Heart right ventricle (tissue), 16 donors: ENCODE measurements at regions not wholly inside any gene's neighbourhood (a gene's known extent, or its start where the extent isn't known, plus 50 kb on each side); places are given as distances from the start of the nearest gene placed in this dataset.

Source experiments
- ATAC-seq, 8 donors: fragments of 200-7000 bp; cut with Tn5 transposase; one replicate each; pipeline ENCODE4 v1.9.1; 2020; ENCODE audit warnings: mild to moderate bottlenecking in 8 of 8, moderate library complexity in 8 of 8, moderate number of reproducible peaks in 1 of 8
- DNase-seq, 2 donors: peaks; one replicate each; pipeline ENCODE4 v3.0.0-alpha.2; 2020
- H3K27ac ChIP-seq, 10 donors: fragments of 200-600 bp; sonication (generic) in 2 of 10; one replicate each; pipeline versions ENCODE4 v1.5.0 to v1.8.0; 2020 to 2022; ENCODE audit warnings: mild to moderate bottlenecking in 3 of 10
- H3K27me3 ChIP-seq, 7 donors: fragments of 200-600 bp; one replicate each; pipeline ENCODE4 v1.8.0; 2021 to 2022; ENCODE audit warnings: mild to moderate bottlenecking in 2 of 7
- H3K36me3 ChIP-seq, 9 donors: fragments of 200-600 bp; sonication (generic) in 1 of 9; one replicate each; pipeline versions ENCODE4 v1.5.0 to v1.8.0; 2020 to 2022; ENCODE audit warnings: mild to moderate bottlenecking in 2 of 9
- H3K4me1 ChIP-seq, 9 donors: fragments of 200-600 bp; sonication (generic) in 1 of 9; one replicate each; pipeline versions ENCODE4 v1.5.0 to v1.8.0; 2020 to 2022; ENCODE audit warnings: mild to moderate bottlenecking in 4 of 9
- H3K4me3 ChIP-seq, 10 donors: fragments of 200-600 bp; sonication (generic) in 2 of 10; one replicate each; pipeline versions ENCODE4 v1.5.0 to v1.8.0; 2020 to 2022; ENCODE audit warnings: mild to moderate bottlenecking in 7 of 10, moderate library complexity in 2 of 10
- H3K9me3 ChIP-seq, 11 donors: fragments of 200-600 bp in 10 of 11; sonication (generic) in 2 of 11; one replicate each; pipeline versions ENCODE4 v1.5.0 to v1.8.0; 2013 to 2022; ENCODE audit warnings: mild to moderate bottlenecking in 2 of 11, control low read depth in 1 of 11, moderate library complexity in 1 of 11
- CTCF ChIP-seq, 9 donors: fragments of 200-600 bp; sonication (generic) in 2 of 9; IDR thresholded peaks; one replicate each; pipeline versions ENCODE4 v1.5.0 to v1.8.0; 2021 to 2022; ENCODE audit warnings: antibody characterized with exemption in 9 of 9, mild to moderate bottlenecking in 5 of 9, moderate library complexity in 1 of 9
- WGBS, 2 donors: extraction: QIAGEN DNeasy Blood & Tissue Kit; methylation state at CpG; one replicate each; pipeline ENCODE4 v1.1.7; 2013; ENCODE audit warnings: inconsistent platforms in 1 of 2; 5-methylcytosine and 5-hydroxymethylcytosine counted together
- intact Hi-C, 10 donors: fragments of 100-400 bp; cut with DNase I; formaldehyde crosslinking; loops; one replicate each; pipeline versions ENCODE4 v1.11.1 to v1.14.2; 2022
- donor health status: Arrhythmogenic right ventricular cardiomyopathy.
- donor health status: ischemic (EF 13 %, LVEDD 7.1; RV severe dilation, severe dysfunction).
- donor health status: healthy with polysubstance abuse.
- donor health status: DM: no; HTN: yes; CAD: no.
- donor health status: DM: no; HTN: no; CAD: no.
- donor health status: ischemic (EF 25% LVEDD 6.9; RV normal size, moderate dysfunction).
- donor health status: ischemic (EF 25% LVEDD 5.7; RV mildly dilated, moderate dysfunction).
- donor health status: healthy.
- donor health status: DM: yes; HTN: yes; CAD: no.
- donor health status: Ischemic cardiomyopathy.
- donor health status: ischemic (EF 35%, LVEDD 5.7; RV mildly dilated, moderate dysfunction).
- donor health status: nonischemic (EF 11% LVEDD 7.7; RV severe dilation, severe dysfunction).
- donor health status: DM: yes; HTN: yes; CAD: no.
- donor health status: PGD.
- donor health status: ischemic (EF 29% LVEDD 5.4; RV normal size, mild dysfunction).
- donor health status: nonischemic (EF 23%, LVEDD 6.1; RV moderate dilation, normal function).

- ATAC-seq: no peak
- DNase-seq: no peak
- H3K27me3 ChIP-seq: no peaks in the 10 kb centered on the region
- H3K36me3 ChIP-seq: no peaks in the 10 kb centered on the region
- no peak for TF ChIP-seq CTCF (IDR thresholded peaks at IDR 0.05)
- H3K4me1 ChIP-seq: no peaks in the 10 kb centered on the region
- H3K4me3 ChIP-seq: no peak overlapping the region
- no peak overlapping the region for H3K27ac ChIP-seq
- WGBS, 2 donors: 75 to 84% methylated on average over 3 of the region's 3 CpGs
- no peaks in the 10 kb centered on the region for H3K9me3 ChIP-seq
- intact Hi-C loops: no loop called here
Measured at GRCh38 chr3:117150628-117151027, 441.0 kb downstream of the TUSC7 start.

- WGBS, 2 donors: 51 to 71% methylated on average over 3 of the region's 3 CpGs
- DNase-seq (no peak), ATAC-seq (no peak)
- intact Hi-C loops: no loop called here
- no peak overlapping the region for H3K27ac ChIP-seq
- no peaks in the 10 kb centered on the region for H3K4me1 ChIP-seq
- no peaks in the 10 kb centered on the region for H3K36me3 ChIP-seq
- H3K27me3 ChIP-seq: no peaks in the 10 kb centered on the region
- H3K9me3 ChIP-seq: no peaks in the 10 kb centered on the region
- TF ChIP-seq CTCF (IDR thresholded peaks at IDR 0.05): no peak
- no peak overlapping the region for H3K4me3 ChIP-seq
Measured at GRCh38 chr3:117160176-117160575, 450.6 kb downstream of the TUSC7 start.

DNA sequence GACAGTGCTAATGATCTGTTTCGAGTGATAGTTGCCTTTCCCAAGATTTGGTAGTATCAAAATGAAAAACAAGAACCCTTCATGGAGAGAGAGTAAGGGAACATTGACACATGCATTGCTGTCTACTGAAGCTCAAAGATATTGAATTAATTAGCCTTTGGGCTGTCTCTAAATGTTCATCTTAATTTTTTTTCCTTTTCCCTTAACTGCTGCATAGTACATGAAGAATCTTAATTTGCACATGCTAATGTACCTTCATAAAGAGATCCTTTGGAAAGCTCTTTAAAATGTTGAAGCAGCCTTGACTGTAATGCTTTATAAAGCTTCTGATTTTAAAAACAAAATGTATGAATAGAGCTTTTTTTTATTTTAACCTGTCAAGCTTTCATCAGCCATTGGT, 452.2 kb downstream of the TUSC7 start:
- Histone ChIP-seq H3K4me3 (no peak overlapping the region), H3K36me3 (no peaks in the 10 kb centered on the region), H3K9me3 (no peaks in the 10 kb centered on the region), H3K4me1 (no peaks in the 10 kb centered on the region), H3K27me3 (no peaks in the 10 kb centered on the region), H3K27ac (no peak overlapping the region)
- TF ChIP-seq CTCF (IDR thresholded peaks at IDR 0.05): no peak
- 28 to 97% methylated on average over 1 of the region's 1 CpG for WGBS, 2 donors
- DNase-seq: no peak
- no peak for ATAC-seq
- intact Hi-C loops: loop anchor here in 1 of 10 donors (2.0 kb wide), 1 partner anchor 17 kb away; no protein-coding TSS in a partner anchor

DNA sequence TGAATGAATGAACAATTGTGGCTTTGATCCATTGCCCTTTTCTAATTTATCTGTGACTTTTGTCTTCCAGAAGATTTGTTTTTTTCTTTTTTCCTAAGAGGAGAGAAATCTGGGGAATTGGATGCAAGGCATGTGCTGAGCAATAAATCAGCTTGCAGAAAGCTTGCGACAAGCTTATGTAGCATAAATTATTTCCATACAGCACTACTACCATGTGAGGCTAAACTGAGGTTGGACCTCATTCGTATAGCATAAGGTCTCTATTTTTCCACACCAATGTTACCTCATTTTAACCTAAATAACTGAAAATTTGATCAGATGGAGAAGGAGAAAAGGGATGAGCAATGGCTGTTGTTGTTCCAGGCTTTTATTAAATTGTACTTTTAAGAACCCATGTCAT, 455.6 kb downstream of the TUSC7 start:
- H3K36me3 ChIP-seq: no peaks in the 10 kb centered on the region
- ATAC-seq: no peak
- intact Hi-C loops: no loop called here
- WGBS, 2 donors: 83 to 91% methylated on average over 2 of the region's 2 CpGs
- no peaks in the 10 kb centered on the region for H3K27me3 ChIP-seq
- no peaks in the 10 kb centered on the region for H3K9me3 ChIP-seq
- H3K4me1 ChIP-seq: no peaks in the 10 kb centered on the region
- no peak overlapping the region for H3K27ac ChIP-seq
- DNase-seq: no peak
- no peak overlapping the region for H3K4me3 ChIP-seq
- no peak for TF ChIP-seq CTCF (IDR thresholded peaks at IDR 0.05)
